RWPE1 (cell line): ENCODE measurements at regions not wholly inside any gene's neighbourhood (a gene's known extent, or its start where the extent isn't known, plus 50 kb on each side); places are given as distances from the start of the nearest gene placed in this dataset.

ENCODE experiments used
- CTCF ChIA-PET: fragments of 350-600 bp; sonication (Branson Sonifier 250); formaldehyde crosslinking; extraction: SDS; loops from one replicate; lab custom pipeline; 2021; lab: Yijun Ruan, JAX
- POLR2A ChIA-PET: fragments of 400-600 bp; formaldehyde crosslinking; extraction: SDS; loops from one replicate; lab custom pipeline; 2020; ENCODE audit warnings: antibody characterized with exemption; ENCODE audit not compliant: low non-redundant PET; lab: Yijun Ruan, JAX
- DNase-seq: peaks from one replicate; pipeline ENCODE4 v3.0.0; 2012; ENCODE audit warnings: low spot score
- H3K27ac ChIP-seq: fragments of 450-650 bp; 2 replicates; pipeline ENCODE4 v1.5.1; 2017
- CTCF ChIP-seq: fragments of 450-650 bp; conservative IDR thresholded peaks from 2 replicates; pipeline ENCODE4 v1.5.1; 2017; ENCODE audit warnings: low read depth, mild to moderate bottlenecking

DNA sequence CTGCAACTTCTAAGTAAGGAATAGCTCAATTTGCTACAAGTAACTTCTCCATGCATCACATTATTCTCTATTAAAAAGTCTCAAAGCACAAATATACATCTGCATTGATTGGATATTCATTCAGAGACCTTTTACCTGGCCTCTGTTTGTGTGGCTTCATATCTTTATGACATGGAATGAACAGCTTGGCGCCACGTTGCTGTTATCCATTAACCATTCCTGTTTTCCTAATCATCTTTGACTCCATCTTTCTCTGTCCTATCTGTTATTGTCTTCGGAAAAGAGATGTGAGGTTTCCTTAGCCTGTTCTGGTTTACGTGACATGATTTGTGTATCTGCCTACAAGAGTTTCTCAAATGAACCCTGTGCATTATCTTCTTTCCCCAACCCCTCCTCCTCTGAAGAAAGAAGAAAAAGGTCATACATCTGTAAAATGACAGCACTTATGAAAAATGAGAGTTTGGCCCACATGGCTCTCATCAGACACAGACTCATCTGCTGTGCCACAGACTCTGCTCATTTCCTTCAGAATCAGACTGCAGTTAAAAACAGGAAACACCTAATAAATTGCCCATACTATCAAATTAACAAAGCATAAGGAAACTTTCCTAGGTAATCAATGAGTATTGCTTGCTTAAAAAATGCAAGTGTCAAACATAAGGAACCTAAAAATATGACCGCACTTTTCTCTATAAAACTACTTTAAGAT lies 347.6 kb upstream of the FAM241A start:
- TF ChIP-seq CTCF = no peak
- ChIA-PET POLR2A (no interaction called here), CTCF (no interaction called here)
- no peak for DNase-seq
- H3K27ac ChIP-seq = no peak overlapping the region

DNA sequence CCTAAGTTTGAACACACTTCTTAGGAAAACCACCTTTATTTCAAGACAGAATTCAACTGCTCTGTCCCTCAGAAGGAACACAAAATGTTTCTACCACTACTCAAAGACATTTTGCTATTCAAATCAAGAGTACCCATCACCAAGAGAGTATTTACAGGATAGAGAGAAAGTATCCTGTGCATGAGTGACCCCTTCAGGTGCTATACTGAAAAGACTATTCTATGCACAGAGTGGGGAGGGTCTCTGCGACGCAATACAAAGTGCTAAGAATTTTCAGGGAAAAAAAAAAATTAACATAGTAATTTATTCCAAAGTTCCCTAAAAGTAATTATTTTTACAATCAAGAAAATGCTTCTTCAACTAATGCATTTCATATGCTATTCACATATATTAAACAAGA lies 346.4 kb upstream of the FAM241A start:
- H3K27ac ChIP-seq = no peak overlapping the region
- ChIA-PET CTCF (interaction anchor here (0.6 kb wide), 1 partner anchor 12 kb away, joined by 3 read pairs; no protein-coding TSS in a partner anchor), POLR2A (no interaction called here)
- DNase-seq = no peak
- TF ChIP-seq CTCF = no peak

- TF ChIP-seq CTCF = no peak
- POLR2A ChIA-PET = no interaction called here
- no peak overlapping the region for H3K27ac ChIP-seq
- no peak for DNase-seq
- CTCF ChIA-PET = no interaction called here
Measured at GRCh38 chr4:111800551-111800950, 344.7 kb upstream of the FAM241A start.

DNA sequence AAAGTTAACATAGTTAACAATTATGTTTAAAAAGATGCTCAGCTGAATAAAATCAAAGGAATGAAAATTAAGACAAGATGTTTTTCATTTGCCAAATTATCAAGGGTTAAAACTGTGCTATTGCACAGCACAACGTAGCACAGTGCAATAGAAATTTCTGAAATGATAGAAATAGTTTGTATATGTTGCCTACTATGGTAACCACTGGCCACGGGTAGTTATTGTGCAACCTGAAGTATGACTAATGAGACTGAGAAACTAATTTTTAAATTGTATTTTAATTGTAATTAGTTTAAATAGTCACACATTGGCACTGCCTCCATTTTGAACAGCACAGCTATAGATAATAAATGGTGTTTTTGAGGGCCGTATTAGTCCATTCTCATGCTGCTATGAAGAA lies 343.1 kb upstream of the FAM241A start:
- H3K27ac ChIP-seq = no peak overlapping the region
- peak; percentile 2 for DNase-seq
- POLR2A ChIA-PET = no interaction called here
- no peak for TF ChIP-seq CTCF
- CTCF ChIA-PET = interaction anchor here (0.6 kb wide), 1 partner anchor 41 kb away, joined by 3 read pairs; no protein-coding TSS in a partner anchor

DNA sequence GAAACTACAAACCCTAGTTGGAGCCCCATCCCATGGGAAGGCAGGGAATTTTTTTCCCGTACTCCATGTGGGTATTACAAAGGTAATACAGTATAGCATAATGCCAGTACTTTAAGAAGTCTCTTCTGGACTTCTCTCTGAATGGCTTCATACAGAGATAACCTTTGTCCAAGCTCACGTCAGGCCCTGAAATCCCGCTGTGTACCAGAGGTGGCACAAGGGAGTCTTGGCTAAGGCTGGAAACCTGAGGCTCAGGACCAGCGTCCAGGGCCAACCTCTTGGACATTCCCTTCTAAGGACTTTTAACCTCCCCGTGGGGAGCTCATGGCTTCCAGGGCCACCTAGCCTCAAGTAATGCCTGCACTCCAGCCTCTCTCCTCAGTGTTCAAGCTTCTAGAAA lies 338.9 kb upstream of the FAM241A start:
- H3K27ac ChIP-seq = no peak overlapping the region
- ChIA-PET CTCF (interaction anchor here (0.6 kb wide), 1 partner anchor 26 kb away, joined by 3 read pairs; no protein-coding TSS in a partner anchor), POLR2A (no interaction called here)
- TF ChIP-seq CTCF = no peak
- peak; percentile 3 for DNase-seq

DNA sequence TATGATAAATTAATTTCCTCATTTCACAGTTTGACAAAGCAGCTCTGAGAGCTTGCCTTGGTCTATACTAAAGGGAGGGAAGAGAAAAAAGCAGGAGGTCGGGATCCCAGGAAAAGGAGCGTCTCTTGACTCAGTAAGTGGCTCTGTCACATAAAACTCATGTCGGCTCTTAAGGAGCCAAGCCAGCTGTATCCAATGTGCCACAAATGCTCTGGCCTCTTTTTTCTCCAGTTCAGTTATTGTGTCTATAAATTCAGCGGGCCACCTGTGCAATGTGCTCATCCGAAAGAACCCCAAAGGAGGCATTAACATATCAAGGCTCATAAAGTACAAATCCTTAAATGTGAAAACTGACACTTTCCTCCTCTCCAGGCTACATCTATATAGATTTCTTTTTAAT lies 337.7 kb upstream of the FAM241A start:
- no peak for DNase-seq
- no peak overlapping the region for H3K27ac ChIP-seq
- CTCF ChIA-PET = no interaction called here
- POLR2A ChIA-PET = no interaction called here
- no peak for TF ChIP-seq CTCF
